GM12878 (cell line): ENCODE measurements at regions not wholly inside any gene's neighbourhood (a gene's known extent, or its start where the extent isn't known, plus 50 kb on each side); places are given as distances from the start of the nearest gene placed in this dataset.

Experiments used
- ATAC-seq: fragments of 200-7000 bp; cut with Tn5 transposase; 3 replicates; pipeline ENCODE4 v1.9.1; 2020; ENCODE audit warnings: mild to moderate bottlenecking, moderate library complexity
- BruUV-seq: library from RNA; stranded (reverse); fragments of 400-500 nt; replicated peaks from 2 replicates; lab custom pipeline; 2021; lab: Mats Ljungman, UMichigan
- CTCF ChIA-PET: fragments of 300-600 bp; sonication (Branson Sonifier 250); formaldehyde crosslinking; extraction: SDS; loops from one replicate; lab custom pipeline; 2021; ENCODE audit warnings: inconsistent platforms; lab: Yijun Ruan, JAX
- POLR2A ChIA-PET: fragments of 350-600 bp; formaldehyde crosslinking; extraction: SDS; loops from one replicate; lab custom pipeline; 2021; ENCODE audit warnings: inconsistent platforms; lab: Charles Lee
- RAD21 ChIA-PET: fragments of 300-600 bp; sonication (Branson Sonifier 250); formaldehyde crosslinking; loops from one replicate; lab custom pipeline; 2023; ENCODE audit warnings: antibody characterized with exemption; ENCODE audit not compliant: unreplicated experiment; lab: Charles Lee
- SMC1A ChIA-PET: fragments of 300-600 bp; sonication (Branson Sonifier 250); formaldehyde crosslinking; loops from one replicate; lab custom pipeline; 2023; ENCODE audit not compliant: unreplicated experiment, uncharacterized antibody; lab: Charles Lee
- DNase-seq: peaks from one replicate; pipeline ENCODE4 v3.0.0-alpha.2; 2011; ENCODE audit warnings: low read depth, low spot score
- FAIRE-seq: peaks from 3 replicates; lab custom pipeline; 2011; peaks lifted over from hg19 to GRCh38; lab: Jason Lieb, UNC
- H2AFZ ChIP-seq: 2 replicates; pipeline ENCODE4 v1.6.0; 2011; ENCODE audit warnings: low read depth, low read length, control low read depth; ENCODE audit not compliant: control insufficient read depth
- H3K27ac ChIP-seq: 2 replicates; pipeline ENCODE4 v1.5.1; 2011; ENCODE audit warnings: control low read depth; ENCODE audit not compliant: control insufficient read depth, insufficient read depth
- H3K27me3 ChIP-seq, 2 experiments: replicated peaks in 1 of 2; 2 replicates each; pipeline versions ENCODE4 v1.6.0 to v1.6.1; 2011; ENCODE audit warnings: low read length in 1 of 2; ENCODE audit not compliant: control insufficient read depth in 2 of 2, insufficient read depth in 2 of 2
- H3K36me3 ChIP-seq, 2 experiments: 2 replicates each; pipeline ENCODE4 v1.5.1; 2011; ENCODE audit warnings: low read length in 1 of 2; ENCODE audit not compliant: control insufficient read depth in 2 of 2, insufficient read depth in 2 of 2
- H3K4me1 ChIP-seq: 2 replicates; pipeline ENCODE4 v1.6.1; 2011; ENCODE audit warnings: mild to moderate bottlenecking, low read length, moderate library complexity, mixed read lengths; ENCODE audit not compliant: control insufficient read depth, insufficient read depth
- H3K4me2 ChIP-seq: 2 replicates; pipeline ENCODE4 v1.6.0; 2011; ENCODE audit warnings: control low read depth; ENCODE audit not compliant: control insufficient read depth, insufficient read depth
- H3K4me3 ChIP-seq: fragments of 200-600 bp; sonication (generic); 2 replicates; pipeline ENCODE4 v1.5.1; 2016
- H3K79me2 ChIP-seq: 2 replicates; pipeline ENCODE4 v1.6.0; 2011; ENCODE audit warnings: low read length; ENCODE audit not compliant: control insufficient read depth, insufficient read depth
- H3K9ac ChIP-seq: 2 replicates; pipeline ENCODE4 v1.8.0; 2011; ENCODE audit warnings: low read length, control low read depth, mixed read lengths; ENCODE audit not compliant: control insufficient read depth, insufficient read depth
- H3K9me3 ChIP-seq: replicated peaks from 3 replicates; pipeline ENCODE4 v1.5.1; 2011; ENCODE audit warnings: mild to moderate bottlenecking, low read length; ENCODE audit not compliant: control insufficient read depth, insufficient read depth
- H4K20me1 ChIP-seq: 2 replicates; pipeline ENCODE4 v1.6.0; 2011; ENCODE audit not compliant: control insufficient read depth, insufficient read depth
- BHLHE40 ChIP-seq, 2 experiments: fragments of 450-650 bp in 1 of 2; IDR thresholded peaks; 2 replicates each; pipeline ENCODE4 v1.6.1; 2011 to 2017; ENCODE audit warnings: low read depth in 2 of 2, borderline replicate concordance in 1 of 2, improper control_type of control experiment in 1 of 2, low read length in 1 of 2, mild to moderate bottlenecking in 1 of 2
- CEBPZ ChIP-seq: fragments of 150-350 bp; IDR thresholded peaks from 2 replicates; pipeline ENCODE4 v1.6.1; 2016; ENCODE audit warnings: low read depth, low read length
- CHD4 ChIP-seq: fragments of 200-600 bp; sonication (generic); IDR thresholded peaks from 2 replicates; pipeline ENCODE4 v1.6.1; 2016; ENCODE audit warnings: mild to moderate bottlenecking
- ETV6 ChIP-seq, 2 experiments: fragments of 450-650 bp in 1 of 2; IDR thresholded peaks in 1 of 2; conservative IDR thresholded peaks in 1 of 2; 2 replicates each; pipeline ENCODE4 v1.6.1; 2014; ENCODE audit warnings: antibody characterized with exemption in 1 of 2, borderline replicate concordance in 1 of 2, low read depth in 1 of 2, mild to moderate bottlenecking in 1 of 2, moderate library complexity in 1 of 2
- IKZF2 ChIP-seq, 2 experiments: fragments of 450-650 bp; IDR thresholded peaks; 2 replicates each; pipeline ENCODE4 v1.6.1; 2017; ENCODE audit warnings: mild to moderate bottlenecking in 2 of 2, moderate library complexity in 2 of 2
- IRF3 ChIP-seq: fragments of 450-650 bp; IDR thresholded peaks from 2 replicates; pipeline ENCODE4 v1.6.1; 2014; ENCODE audit warnings: mild to moderate bottlenecking
- KDM1A ChIP-seq: fragments of 200-600 bp; sonication (generic); IDR thresholded peaks from 2 replicates; pipeline ENCODE4 v1.6.1; 2016; ENCODE audit warnings: borderline replicate concordance
- MAX ChIP-seq: IDR thresholded peaks from 2 replicates; pipeline ENCODE4 v1.6.1; 2012; ENCODE audit warnings: low read depth, low read length, improper control_type of control experiment
- NBN ChIP-seq: fragments of 450-650 bp; IDR thresholded peaks from 2 replicates; pipeline ENCODE4 v1.6.1; 2016
- NFYA ChIP-seq: IDR thresholded peaks from 2 replicates; pipeline ENCODE4 v1.6.1; 2011; ENCODE audit warnings: low read depth, mild to moderate bottlenecking, low read length, improper control_type of control experiment, borderline replicate concordance
- NKRF ChIP-seq: fragments of 450-650 bp; conservative IDR thresholded peaks from 2 replicates; pipeline ENCODE4 v1.6.1; 2017; ENCODE audit warnings: mild to moderate bottlenecking, moderate library complexity
- NR2C2 ChIP-seq: IDR thresholded peaks from 2 replicates; pipeline ENCODE4 v1.6.1; 2011; ENCODE audit warnings: borderline replicate concordance, low read depth; ENCODE audit not compliant: control insufficient read depth, insufficient read length
- RCOR1 ChIP-seq: conservative IDR thresholded peaks from 2 replicates; pipeline ENCODE4 v1.6.1; 2012; ENCODE audit warnings: low read depth, low read length, improper control_type of control experiment
- SMAD5 ChIP-seq: IDR thresholded peaks from 2 replicates; pipeline ENCODE4 v1.6.1; 2016; ENCODE audit warnings: antibody characterized with exemption, low read depth
- SPI1 ChIP-seq: IDR thresholded peaks from 2 replicates; pipeline ENCODE4 v1.6.1; 2011; ENCODE audit warnings: low read depth, mild to moderate bottlenecking, low read length, moderate library complexity, borderline replicate concordance; ENCODE audit not compliant: insufficient read depth
- TAF1 ChIP-seq: IDR thresholded peaks from 2 replicates; pipeline ENCODE4 v1.6.1; 2011; ENCODE audit warnings: mild to moderate bottlenecking, low read depth, low read length, borderline replicate concordance
- WRNIP1 ChIP-seq: IDR thresholded peaks from 2 replicates; pipeline ENCODE4 v1.6.1; 2011; ENCODE audit warnings: low read depth, low read length, improper control_type of control experiment, borderline replicate concordance
- YBX1 ChIP-seq: fragments of 450-650 bp; IDR thresholded peaks from 2 replicates; pipeline ENCODE4 v1.6.1; 2016; ENCODE audit warnings: antibody characterized with exemption
- ZNF384 ChIP-seq: IDR thresholded peaks from 2 replicates; pipeline ENCODE4 v1.6.1; 2012; ENCODE audit warnings: low read depth, mild to moderate bottlenecking, low read length, improper control_type of control experiment, borderline replicate concordance
- WGBS: methylation state at CpG from one replicate; pipeline ENCODE4 v1.1.6; 2016; ENCODE audit warnings: low lambda C conversion rate; ENCODE audit not compliant: insufficient replicate concordance, insufficient coverage; ENCODE audit errors: missing lambda C conversion rate; 5-methylcytosine and 5-hydroxymethylcytosine counted together
- in situ Hi-C: fragments of 300-500 bp; cut with MboI; formaldehyde crosslinking; loops from 9 replicates; pipeline ENCODE4 v1.14.3; 2018; ENCODE audit warnings: mixed read lengths
- intact Hi-C: fragments of 100-400 bp; cut with micrococcal nuclease; formaldehyde crosslinking; loops from one replicate; pipeline ENCODE4 v1.14.2; 2022; ENCODE audit not compliant: unreplicated experiment

- TF ChIP-seq IRF3 (no peak), ZNF384 (no peak), SPI1 (no peak), NBN (no peak), NFYA (no peak)
These were observed 124.3 kb upstream of the OR9Q1 start (continued) for GRCh38 chr11:57899378-57899777.

- no peak for FAIRE-seq
- no TSS peak for BruUV-seq
- ATAC-seq, result no peak
- no peak overlapping the region for H3K27ac ChIP-seq
- 13% methylated on average over 1 of the region's 1 CpG for WGBS
- SMC1A ChIA-PET, result no interaction called here
- RAD21 ChIA-PET, result no interaction called here
- H3K4me2 ChIP-seq, result no peak overlapping the region
- DNase-seq, result no peak
- intact Hi-C loops (no loop called here), in situ Hi-C loops (no loop called here)
- no peaks in the 10 kb centered on the region; a peak in 1 of 4 replicates for H3K27me3 ChIP-seq
- H2AFZ ChIP-seq, result no peak overlapping the region
- H3K9ac ChIP-seq, result no peak overlapping the region
- CTCF ChIA-PET, result no interaction called here
- H3K4me3 ChIP-seq, result no peak overlapping the region
- no peaks in the 10 kb centered on the region for H3K4me1 ChIP-seq
- no peaks in the 10 kb centered on the region for H4K20me1 ChIP-seq
- POLR2A ChIA-PET, result no interaction called here
- TF ChIP-seq SMAD5 (no peak), YBX1 (no peak), NR2C2 (no peak), ETV6 (conservative IDR thresholded peaks at IDR 0.05 in 1 of 2, IDR thresholded peaks at IDR 0.05 in 1 of 2; ENCODE audit: borderline replicate concordance in 1 of 2, low read depth in 1 of 2) (no peak), NKRF (no peak), BHLHE40 (IDR thresholded peaks at IDR 0.05; ENCODE audit: borderline replicate concordance in 1 of 2, low read depth in 2 of 2, low read length in 1 of 2) (no peak), CEBPZ (no peak), WRNIP1 (no peak), RCOR1 (no peak), CHD4 (no peak), MAX (no peak), KDM1A (no peak), TAF1 (no peak), IKZF2 (IDR thresholded peaks at IDR 0.05) (no peak)
- no peaks in the 10 kb centered on the region for H3K79me2 ChIP-seq
- no peaks in the 10 kb centered on the region for H3K36me3 ChIP-seq
- H3K9me3 ChIP-seq, result no peaks in the 10 kb centered on the region; the same call in 2 of the 3 replicates
These were observed 123.4 kb upstream of the OR9Q1 start for GRCh38 chr11:57900320-57900719.
